Caco-2 (cell line): ENCODE measurements at regions not wholly inside any gene's neighbourhood (a gene's known extent, or its start where the extent isn't known, plus 50 kb on each side); places are given as distances from the start of the nearest gene placed in this dataset.

Experiments used
- BruUV-seq: library from RNA; stranded (reverse); fragments of 400-500 nt; replicated peaks from 2 replicates; lab custom pipeline; 2021; lab: Mats Ljungman, UMichigan
- CTCF ChIA-PET: fragments of 300-600 bp; sonication (Branson Sonifier 250); formaldehyde crosslinking; loops from one replicate; lab custom pipeline; 2022; ENCODE audit warnings: antibody characterized with exemption; lab: Charles Lee
- POLR2A ChIA-PET: fragments of 300-600 bp; sonication (Branson Sonifier 250); formaldehyde crosslinking; loops from one replicate; lab custom pipeline; 2022; ENCODE audit warnings: antibody characterized with exemption; lab: Charles Lee
- DNase-seq, 2 experiments: peaks; one replicate each; pipeline versions ENCODE4 v3.0.0 to v3.0.0-alpha.2; 2020 to 2022
- H3K27me3 ChIP-seq: replicated peaks from 2 replicates; pipeline ENCODE4 v1.6.0; 2011; ENCODE audit warnings: low read length; ENCODE audit not compliant: control insufficient read depth, insufficient read depth
- H3K36me3 ChIP-seq: 2 replicates; pipeline ENCODE4 v1.5.1; 2011; ENCODE audit warnings: low read length; ENCODE audit not compliant: control insufficient read depth, insufficient read depth
- H3K4me1 ChIP-seq: fragments of 250-450 bp; sonication (Bioruptor Pico); 2 replicates; pipeline ENCODE4 v1.5.1; 2020; ENCODE audit warnings: mild to moderate bottlenecking
- H3K4me3 ChIP-seq: 2 replicates; pipeline ENCODE4 v1.5.1; 2011; ENCODE audit warnings: low read depth, mild to moderate bottlenecking, control low read depth, low read length
- H3K9me3 ChIP-seq: fragments of 250-450 bp; sonication (Bioruptor Pico); 2 replicates; pipeline ENCODE4 v1.5.1; 2020; ENCODE audit warnings: mild to moderate bottlenecking, moderate library complexity
- H3K27ac Mint-ChIP-seq: one replicate; pipeline ENCODE4 v1.8.0; 2022; ENCODE audit warnings: mixed read lengths; ENCODE audit not compliant: unreplicated experiment
- H3K27me3 Mint-ChIP-seq: one replicate; pipeline ENCODE4 v1.8.0; 2022; ENCODE audit warnings: mixed read lengths; ENCODE audit not compliant: insufficient read depth, unreplicated experiment
- H3K36me3 Mint-ChIP-seq: one replicate; pipeline ENCODE4 v1.8.0; 2022; ENCODE audit warnings: mild to moderate bottlenecking, mixed read lengths; ENCODE audit not compliant: insufficient read depth, unreplicated experiment
- H3K4me1 Mint-ChIP-seq: one replicate; pipeline ENCODE4 v1.8.0; 2022; ENCODE audit warnings: low read depth, mixed read lengths; ENCODE audit not compliant: unreplicated experiment
- H3K4me3 Mint-ChIP-seq: one replicate; pipeline ENCODE4 v1.8.0; 2022; ENCODE audit warnings: mild to moderate bottlenecking, moderate library complexity, mixed read lengths; ENCODE audit not compliant: unreplicated experiment
- H3K9me3 Mint-ChIP-seq: one replicate; pipeline ENCODE4 v1.8.0; 2022; ENCODE audit warnings: mixed read lengths; ENCODE audit not compliant: unreplicated experiment
- intact Hi-C: fragments of 100-400 bp; cut with micrococcal nuclease; formaldehyde crosslinking; loops from one replicate; pipeline ENCODE4 v1.10.0; 2022; ENCODE audit not compliant: unreplicated experiment
- TF ChIP-seq, protein P1 (sequence below), 2 experiments: fragments of 200-600 bp in 1 of 2; IDR thresholded peaks; 1 replicate in 1 of 2; 2 replicates in 1 of 2; pipeline versions ENCODE4 v1.5.1 to v1.8.0; 2011 to 2022; ENCODE audit warnings: antibody characterized with exemption in 1 of 2, control low read depth in 1 of 2, inconsistent platforms in 1 of 2, low read depth in 1 of 2, low read length in 1 of 2, mild to moderate bottlenecking in 1 of 2, moderate library complexity in 1 of 2; ENCODE audit not compliant: insufficient read depth in 1 of 2, severe bottlenecking in 1 of 2, unreplicated experiment in 1 of 2

DNA sequence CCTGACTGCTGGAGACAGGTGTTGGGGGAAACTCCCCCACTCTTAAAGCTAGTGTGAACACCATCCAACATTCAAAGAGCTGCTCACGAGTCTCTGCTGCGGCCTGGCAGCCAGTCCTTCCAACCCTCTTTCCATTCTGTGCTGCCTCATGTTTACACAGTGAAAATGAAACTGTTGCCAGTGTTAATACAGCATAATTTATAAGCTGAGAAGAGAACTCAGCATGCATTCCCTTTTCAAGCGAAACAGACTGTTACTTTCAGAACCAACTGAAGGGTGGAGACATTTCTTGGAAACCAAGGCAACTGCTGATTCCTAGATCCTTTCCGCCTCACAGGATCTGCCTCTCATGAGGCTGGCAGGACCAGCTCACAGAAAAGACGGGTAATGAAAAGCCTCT lies 533.8 kb upstream of the ID4 start:
- BruUV-seq: no TSS peak
- intact Hi-C loops: no loop called here
- ChIA-PET POLR2A (no interaction called here), CTCF (no interaction called here)
- Histone ChIP-seq H3K9me3 (no peaks in the 10 kb centered on the region), H3K4me3 (no peak overlapping the region), H3K36me3 (no peaks in the 10 kb centered on the region), H3K27me3 (no peaks in the 10 kb centered on the region), H3K4me1 (no peaks in the 10 kb centered on the region)
- Mint-ChIP-seq H3K9me3 (no peaks in the 10 kb centered on the region), H3K4me1 (no peaks in the 10 kb centered on the region), H3K27ac (no peak overlapping the region), H3K27me3 (no peaks in the 10 kb centered on the region), H3K4me3 (no peak overlapping the region), H3K36me3 (no peaks in the 10 kb centered on the region)
- no peak for DNase-seq
- TF ChIP-seq, protein P1, sequence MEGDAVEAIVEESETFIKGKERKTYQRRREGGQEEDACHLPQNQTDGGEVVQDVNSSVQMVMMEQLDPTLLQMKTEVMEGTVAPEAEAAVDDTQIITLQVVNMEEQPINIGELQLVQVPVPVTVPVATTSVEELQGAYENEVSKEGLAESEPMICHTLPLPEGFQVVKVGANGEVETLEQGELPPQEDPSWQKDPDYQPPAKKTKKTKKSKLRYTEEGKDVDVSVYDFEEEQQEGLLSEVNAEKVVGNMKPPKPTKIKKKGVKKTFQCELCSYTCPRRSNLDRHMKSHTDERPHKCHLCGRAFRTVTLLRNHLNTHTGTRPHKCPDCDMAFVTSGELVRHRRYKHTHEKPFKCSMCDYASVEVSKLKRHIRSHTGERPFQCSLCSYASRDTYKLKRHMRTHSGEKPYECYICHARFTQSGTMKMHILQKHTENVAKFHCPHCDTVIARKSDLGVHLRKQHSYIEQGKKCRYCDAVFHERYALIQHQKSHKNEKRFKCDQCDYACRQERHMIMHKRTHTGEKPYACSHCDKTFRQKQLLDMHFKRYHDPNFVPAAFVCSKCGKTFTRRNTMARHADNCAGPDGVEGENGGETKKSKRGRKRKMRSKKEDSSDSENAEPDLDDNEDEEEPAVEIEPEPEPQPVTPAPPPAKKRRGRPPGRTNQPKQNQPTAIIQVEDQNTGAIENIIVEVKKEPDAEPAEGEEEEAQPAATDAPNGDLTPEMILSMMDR (IDR thresholded peaks at IDR 0.05; ENCODE audit: insufficient read depth in 1 of 2, low read depth in 1 of 2, low read length in 1 of 2, severe bottlenecking in 1 of 2, unreplicated experiment in 1 of 2): no peak

DNA sequence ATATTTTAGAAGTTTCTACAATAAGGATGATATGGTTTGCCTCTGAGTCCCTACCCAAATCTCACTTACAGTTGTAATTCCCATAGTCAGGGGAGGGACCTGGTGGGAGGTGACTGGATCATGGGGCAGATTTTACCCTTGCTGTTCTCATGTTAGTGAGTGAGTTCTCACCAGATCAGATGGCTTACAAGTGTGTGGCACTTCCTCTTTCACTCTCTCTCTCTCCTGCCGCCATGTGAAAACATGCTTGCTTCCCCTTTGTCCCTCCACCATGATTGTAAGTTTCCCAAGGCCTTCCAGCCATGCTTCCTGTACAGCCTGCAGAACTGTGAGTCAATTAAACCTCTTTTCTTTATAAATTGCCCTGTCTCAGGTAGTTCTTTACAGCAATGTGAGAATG lies 527.5 kb upstream of the ID4 start:
- no peaks in the 10 kb centered on the region for H3K36me3 ChIP-seq
- DNase-seq: no peak
- no peaks in the 10 kb centered on the region for H3K4me1 Mint-ChIP-seq
- no peaks in the 10 kb centered on the region for H3K36me3 Mint-ChIP-seq
- H3K27me3 Mint-ChIP-seq: peaks cover 9% of the 10 kb centered on the region
- intact Hi-C loops: no loop called here
- no peak overlapping the region for H3K4me3 ChIP-seq
- ChIA-PET POLR2A (no interaction called here), CTCF (no interaction called here)
- H3K27me3 ChIP-seq: no peaks in the 10 kb centered on the region
- no TSS peak for BruUV-seq
- no peaks in the 10 kb centered on the region for H3K4me1 ChIP-seq
- H3K4me3 Mint-ChIP-seq: no peak overlapping the region
- H3K27ac Mint-ChIP-seq: no peak overlapping the region
- no peaks in the 10 kb centered on the region for H3K9me3 ChIP-seq
- H3K9me3 Mint-ChIP-seq: no peaks in the 10 kb centered on the region
- TF ChIP-seq, protein P1 (IDR thresholded peaks at IDR 0.05; ENCODE audit: insufficient read depth in 1 of 2, low read depth in 1 of 2, low read length in 1 of 2, severe bottlenecking in 1 of 2, unreplicated experiment in 1 of 2): no peak

DNA sequence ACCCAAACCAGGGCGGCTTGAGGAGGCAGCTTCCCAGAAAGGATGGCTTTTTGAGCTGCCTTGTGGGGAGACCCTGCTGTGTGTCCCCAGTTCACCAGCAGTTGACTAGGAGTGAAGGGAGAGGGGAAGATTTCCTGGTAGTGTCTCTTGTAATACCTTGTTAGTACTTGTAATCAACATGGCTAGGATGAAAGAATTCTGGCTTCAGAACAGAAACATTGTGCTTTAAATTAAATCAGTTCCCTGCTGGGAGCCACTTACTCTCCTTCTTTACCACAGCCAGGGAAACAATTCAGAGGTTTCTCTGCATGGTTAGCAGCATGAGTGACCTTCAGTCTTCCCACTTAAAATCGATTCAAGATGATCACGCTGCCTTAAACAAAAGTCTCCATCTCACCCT lies 525.4 kb upstream of the ID4 start:
- Histone ChIP-seq H3K36me3 (no peaks in the 10 kb centered on the region), H3K9me3 (no peaks in the 10 kb centered on the region), H3K4me3 (no peak overlapping the region), H3K27me3 (no peaks in the 10 kb centered on the region), H3K4me1 (no peaks in the 10 kb centered on the region)
- ChIA-PET POLR2A (no interaction called here), CTCF (no interaction called here)
- H3K4me1 Mint-ChIP-seq: no peaks in the 10 kb centered on the region
- intact Hi-C loops: no loop called here
- DNase-seq: no peak
- peaks cover 9% of the 10 kb centered on the region for H3K27me3 Mint-ChIP-seq
- H3K9me3 Mint-ChIP-seq: no peaks in the 10 kb centered on the region
- no peak overlapping the region for H3K27ac Mint-ChIP-seq
- BruUV-seq: no TSS peak
- TF ChIP-seq, protein P1 (IDR thresholded peaks at IDR 0.05; ENCODE audit: insufficient read depth in 1 of 2, low read depth in 1 of 2, low read length in 1 of 2, severe bottlenecking in 1 of 2, unreplicated experiment in 1 of 2): no peak
- H3K4me3 Mint-ChIP-seq: no peak overlapping the region
- no peaks in the 10 kb centered on the region for H3K36me3 Mint-ChIP-seq
